ENCODE measurements at regions not wholly inside any gene's neighbourhood (a gene's known extent, or its start where the extent isn't known, plus 50 kb on each side); places are given as distances from the start of the nearest gene placed in this dataset.
"Not testable (repeated sequence)": the region's sequence is repeated elsewhere in the genome, so short reads cannot be mapped to it uniquely, and the experiment has no call there.

- H3K36me3 Mint-ChIP-seq; H2AFZ ChIP-seq (ENCODE audit: insufficient read depth, low read depth, low read length, poor library complexity, severe bottlenecking); H3K4me2 ChIP-seq (replicated peaks; ENCODE audit: extremely low read depth, low read length, poor library complexity, severe bottlenecking); H3K4me3 Mint-ChIP-seq; H3K4me1 ChIP-seq (ENCODE audit: control insufficient read depth in 1 of 2, insufficient read depth in 2 of 2, low read length in 2 of 2); H3K79me2 ChIP-seq (ENCODE audit: insufficient read depth, low read length); H3K4me1 Mint-ChIP-seq; H3K9me3 ChIP-seq (replicated peaks in 1 of 2; ENCODE audit: control insufficient read depth in 1 of 2, insufficient read depth in 1 of 2, low read length in 2 of 2); H3K27ac ChIP-seq (ENCODE audit: low read depth in 1 of 2, low read length in 2 of 2); intact Hi-C loops (cut with micrococcal nuclease); DNase-seq; H3K27me3 Mint-ChIP-seq (ENCODE audit: low read depth in 3 of 3); H3K36me3 ChIP-seq (replicated peaks in 1 of 2; ENCODE audit: control insufficient read depth in 1 of 2, insufficient read depth in 2 of 2, low read length in 2 of 2); H3K9ac ChIP-seq (ENCODE audit: insufficient read depth, low read length, poor library complexity, severe bottlenecking); H3K27ac Mint-ChIP-seq; H3K9me3 Mint-ChIP-seq; H3K27me3 ChIP-seq (ENCODE audit: control insufficient read depth in 2 of 2, insufficient read depth in 2 of 2, low read length in 2 of 2); H4K20me1 ChIP-seq (ENCODE audit: insufficient read depth, low read length); H3K4me3 ChIP-seq (replicated peaks in 1 of 3; ENCODE audit: low read depth in 2 of 3, low read length in 3 of 3): not testable (repeated sequence)
- WGBS (ENCODE audit: insufficient coverage): no CpG with 5 or more reads among the region's 52 CpGs
These were observed 422.3 kb downstream of the OR4F29 start for GRCh38 chr1:29183-29582.

GRCh38 chr1:17298-17697 is 434.2 kb downstream of the OR4F29 start:
- WGBS (ENCODE audit: insufficient coverage): no CpG with 5 or more reads among the region's 12 CpGs
- not testable (repeated sequence) for H3K36me3 ChIP-seq (replicated peaks in 1 of 2; ENCODE audit: control insufficient read depth in 1 of 2, insufficient read depth in 2 of 2, low read length in 2 of 2); H3K4me1 Mint-ChIP-seq

GRCh38 chr1:16025-16424 is 435.5 kb downstream of the OR4F29 start:
- H3K36me3 ChIP-seq (replicated peaks in 1 of 2; ENCODE audit: control insufficient read depth in 1 of 2, insufficient read depth in 2 of 2, low read length in 2 of 2); H3K9me3 ChIP-seq (replicated peaks in 1 of 2; ENCODE audit: control insufficient read depth in 1 of 2, insufficient read depth in 1 of 2, low read length in 2 of 2); H3K79me2 ChIP-seq (ENCODE audit: insufficient read depth, low read length); H3K4me1 Mint-ChIP-seq; H3K4me3 Mint-ChIP-seq; H3K27me3 ChIP-seq (ENCODE audit: control insufficient read depth in 2 of 2, insufficient read depth in 2 of 2, low read length in 2 of 2); intact Hi-C loops (cut with micrococcal nuclease); H4K20me1 ChIP-seq (ENCODE audit: insufficient read depth, low read length); H3K4me3 ChIP-seq (replicated peaks in 1 of 3; ENCODE audit: low read depth in 2 of 3, low read length in 3 of 3); H3K9ac ChIP-seq (ENCODE audit: insufficient read depth, low read length, poor library complexity, severe bottlenecking); H3K27me3 Mint-ChIP-seq (ENCODE audit: low read depth in 3 of 3); H3K4me2 ChIP-seq (replicated peaks; ENCODE audit: extremely low read depth, low read length, poor library complexity, severe bottlenecking); H2AFZ ChIP-seq (ENCODE audit: insufficient read depth, low read depth, low read length, poor library complexity, severe bottlenecking); H3K9me3 Mint-ChIP-seq; DNase-seq; H3K4me1 ChIP-seq (ENCODE audit: control insufficient read depth in 1 of 2, insufficient read depth in 2 of 2, low read length in 2 of 2); H3K27ac ChIP-seq (ENCODE audit: low read depth in 1 of 2, low read length in 2 of 2); H3K36me3 Mint-ChIP-seq; H3K27ac Mint-ChIP-seq: not testable (repeated sequence)
- WGBS (ENCODE audit: insufficient coverage): no CpG with 5 or more reads among the region's 6 CpGs

More at GRCh38 chr1:17298-17697, 434.2 kb downstream of the OR4F29 start:
- H3K27me3 Mint-ChIP-seq (ENCODE audit: low read depth in 3 of 3); H3K36me3 Mint-ChIP-seq; H3K9ac ChIP-seq (ENCODE audit: insufficient read depth, low read length, poor library complexity, severe bottlenecking); H3K27me3 ChIP-seq (ENCODE audit: control insufficient read depth in 2 of 2, insufficient read depth in 2 of 2, low read length in 2 of 2); H4K20me1 ChIP-seq (ENCODE audit: insufficient read depth, low read length); H3K79me2 ChIP-seq (ENCODE audit: insufficient read depth, low read length); DNase-seq; H3K27ac ChIP-seq (ENCODE audit: low read depth in 1 of 2, low read length in 2 of 2); H3K4me1 ChIP-seq (ENCODE audit: control insufficient read depth in 1 of 2, insufficient read depth in 2 of 2, low read length in 2 of 2); H3K4me3 Mint-ChIP-seq; intact Hi-C loops (cut with micrococcal nuclease); H2AFZ ChIP-seq (ENCODE audit: insufficient read depth, low read depth, low read length, poor library complexity, severe bottlenecking); H3K4me2 ChIP-seq (replicated peaks; ENCODE audit: extremely low read depth, low read length, poor library complexity, severe bottlenecking); H3K27ac Mint-ChIP-seq; H3K9me3 Mint-ChIP-seq; H3K9me3 ChIP-seq (replicated peaks in 1 of 2; ENCODE audit: control insufficient read depth in 1 of 2, insufficient read depth in 1 of 2, low read length in 2 of 2); H3K4me3 ChIP-seq (replicated peaks in 1 of 3; ENCODE audit: low read depth in 2 of 3, low read length in 3 of 3): not testable (repeated sequence)

GRCh38 chr1:9941-10717 is 441.3 kb downstream of the OR4F29 start:
- H3K36me3 Mint-ChIP-seq; H3K27ac Mint-ChIP-seq; H3K36me3 ChIP-seq (replicated peaks in 1 of 2; ENCODE audit: control insufficient read depth in 1 of 2, insufficient read depth in 2 of 2, low read length in 2 of 2); H2AFZ ChIP-seq (ENCODE audit: insufficient read depth, low read depth, low read length, poor library complexity, severe bottlenecking); H3K4me1 Mint-ChIP-seq; intact Hi-C loops (cut with micrococcal nuclease); H3K27me3 Mint-ChIP-seq (ENCODE audit: low read depth in 3 of 3); H4K20me1 ChIP-seq (ENCODE audit: insufficient read depth, low read length); H3K79me2 ChIP-seq (ENCODE audit: insufficient read depth, low read length); H3K4me3 Mint-ChIP-seq; H3K4me3 ChIP-seq (replicated peaks in 1 of 3; ENCODE audit: low read depth in 2 of 3, low read length in 3 of 3); H3K9me3 ChIP-seq (replicated peaks in 1 of 2; ENCODE audit: control insufficient read depth in 1 of 2, insufficient read depth in 1 of 2, low read length in 2 of 2); H3K27ac ChIP-seq (ENCODE audit: low read depth in 1 of 2, low read length in 2 of 2); H3K4me2 ChIP-seq (replicated peaks; ENCODE audit: extremely low read depth, low read length, poor library complexity, severe bottlenecking); H3K9me3 Mint-ChIP-seq; H3K27me3 ChIP-seq (ENCODE audit: control insufficient read depth in 2 of 2, insufficient read depth in 2 of 2, low read length in 2 of 2); H3K9ac ChIP-seq (ENCODE audit: insufficient read depth, low read length, poor library complexity, severe bottlenecking); H3K4me1 ChIP-seq (ENCODE audit: control insufficient read depth in 1 of 2, insufficient read depth in 2 of 2, low read length in 2 of 2); DNase-seq: not testable (repeated sequence)
- WGBS (ENCODE audit: insufficient coverage): no CpG with 5 or more reads among the region's 37 CpGs

Data from CD14-positive monocyte (primary cell).